NCI-H446 (cell line): ENCODE measurements at regions not wholly inside any gene's neighbourhood (a gene's known extent, or its start where the extent isn't known, plus 50 kb on each side); places are given as distances from the start of the nearest gene placed in this dataset.

Experiments
- DNase-seq, 2 experiments: peaks; one replicate each; lab custom pipeline; 2025; lab: John Stamatoyannopoulos, UW

GRCh38 chr5:58255970-58256369 lies 203.9 kb downstream of the PLK2 start:
- no peak for DNase-seq

GRCh38 chr5:58255386-58255785 lies 204.5 kb downstream of the PLK2 start:
- DNase-seq, result no peak

- no peak for DNase-seq
Measured at GRCh38 chr5:58248221-58248620, 211.7 kb downstream of the PLK2 start.

- DNase-seq, result no peak
Measured at GRCh38 chr5:58246461-58246944, 213.4 kb downstream of the PLK2 start.

- no peak for DNase-seq
Measured at GRCh38 chr5:58245476-58245840, 214.4 kb downstream of the PLK2 start.

- DNase-seq, result no peak
Measured at GRCh38 chr5:58244819-58245475, 214.9 kb downstream of the PLK2 start.

- DNase-seq, result no peak
Measured at GRCh38 chr5:58241389-58241788, 218.5 kb downstream of the PLK2 start.

GRCh38 chr5:58240322-58240721 lies 219.6 kb downstream of the PLK2 start:
- no peak for DNase-seq

- DNase-seq, result no peak
Measured at GRCh38 chr5:58239731-58240130, 220.2 kb downstream of the PLK2 start.

GRCh38 chr5:58239045-58239444 lies 220.8 kb downstream of the PLK2 start:
- no peak for DNase-seq

GRCh38 chr5:58236498-58236897 lies 223.4 kb downstream of the PLK2 start:
- no peak for DNase-seq

GRCh38 chr5:58235299-58235698 lies 224.6 kb downstream of the PLK2 start:
- no peak for DNase-seq

GRCh38 chr5:58232130-58232529 lies 227.8 kb downstream of the PLK2 start:
- no peak for DNase-seq

- no peak for DNase-seq
Measured at GRCh38 chr5:58231041-58231440, 228.8 kb downstream of the PLK2 start.

GRCh38 chr5:58228896-58229295 lies 231.0 kb downstream of the PLK2 start:
- no peak for DNase-seq

GRCh38 chr5:58227858-58228257 lies 232.0 kb downstream of the PLK2 start:
- DNase-seq, result no peak

- no peak for DNase-seq
Measured at GRCh38 chr5:58224661-58225060, 235.2 kb downstream of the PLK2 start.

GRCh38 chr5:58224221-58224620 lies 235.7 kb downstream of the PLK2 start:
- no peak for DNase-seq

GRCh38 chr5:58215364-58215763 lies 244.5 kb downstream of the PLK2 start:
- no peak for DNase-seq

- DNase-seq, result no peak
Measured at GRCh38 chr5:58211441-58211840, 248.4 kb downstream of the PLK2 start.

GRCh38 chr5:58208674-58209073 lies 251.2 kb downstream of the PLK2 start:
- no peak for DNase-seq

GRCh38 chr5:58207076-58207475 lies 252.8 kb downstream of the PLK2 start:
- no peak for DNase-seq

GRCh38 chr5:58204966-58205365 lies 254.9 kb downstream of the PLK2 start:
- no peak for DNase-seq

- DNase-seq, result no peak
Measured at GRCh38 chr5:58202941-58203444, 256.9 kb downstream of the PLK2 start.
